HEK293T (cell line): ENCODE measurements at regions not wholly inside any gene's neighbourhood (a gene's known extent, or its start where the extent isn't known, plus 50 kb on each side); places are given as distances from the start of the nearest gene placed in this dataset.

ENCODE experiments used
- CTCF ChIA-PET: fragments of 350-600 bp; formaldehyde crosslinking; extraction: SDS; loops from one replicate; lab custom pipeline; 2021; ENCODE audit warnings: antibody characterized with exemption, inconsistent platforms; lab: Yijun Ruan, JAX
- POLR2A ChIA-PET: fragments of 350-600 bp; formaldehyde crosslinking; extraction: SDS; loops from one replicate; lab custom pipeline; 2020; ENCODE audit warnings: antibody characterized with exemption, inconsistent platforms; lab: Yijun Ruan, JAX
- DNase-seq: peaks from one replicate; pipeline ENCODE4 v3.0.0; 2012; ENCODE audit warnings: mixed read lengths; ENCODE audit errors: extremely low spot score
- ARNT ChIP-seq: fragments of 450-650 bp; IDR thresholded peaks from 2 replicates; pipeline ENCODE4 v1.6.1; 2017; ENCODE audit warnings: mild to moderate bottlenecking
- BHLHE40 ChIP-seq: fragments of 450-650 bp; IDR thresholded peaks from 2 replicates; pipeline ENCODE4 v1.6.1; 2016; ENCODE audit warnings: mild to moderate bottlenecking, moderate library complexity, borderline replicate concordance
- CTBP1 ChIP-seq: fragments of 450-650 bp; IDR thresholded peaks from 2 replicates; pipeline ENCODE4 v1.6.1; 2016; ENCODE audit warnings: borderline replicate concordance
- ELF4 ChIP-seq: fragments of 450-650 bp; IDR thresholded peaks from 2 replicates; pipeline ENCODE4 v1.6.1; 2017; ENCODE audit warnings: antibody characterized with exemption
- FOXA1 ChIP-seq: fragments of 450-650 bp; IDR thresholded peaks from 2 replicates; pipeline ENCODE4 v1.6.1; 2016; ENCODE audit warnings: mild to moderate bottlenecking
- FOXK2 ChIP-seq: fragments of 450-650 bp; IDR thresholded peaks from 2 replicates; pipeline ENCODE4 v1.6.1; 2016; ENCODE audit warnings: mild to moderate bottlenecking
- FOXM1 ChIP-seq: fragments of 450-650 bp; IDR thresholded peaks from 2 replicates; pipeline ENCODE4 v1.6.1; 2017; ENCODE audit warnings: mild to moderate bottlenecking, borderline replicate concordance
- HDGF ChIP-seq: fragments of 450-650 bp; IDR thresholded peaks from 2 replicates; pipeline ENCODE4 v1.6.1; 2017; ENCODE audit warnings: antibody characterized with exemption, borderline replicate concordance
- L3MBTL2 ChIP-seq: fragments of 450-650 bp; conservative IDR thresholded peaks from 2 replicates; pipeline ENCODE4 v1.6.1; 2016; ENCODE audit warnings: mild to moderate bottlenecking
- LEF1 ChIP-seq: fragments of 450-650 bp; IDR thresholded peaks from 2 replicates; pipeline ENCODE4 v1.6.1; 2017; ENCODE audit warnings: mild to moderate bottlenecking, borderline replicate concordance
- NFRKB ChIP-seq: fragments of 450-650 bp; IDR thresholded peaks from 2 replicates; pipeline ENCODE4 v1.6.1; 2016; ENCODE audit warnings: mild to moderate bottlenecking, moderate library complexity
- PKNOX1 ChIP-seq: fragments of 450-650 bp; IDR thresholded peaks from 2 replicates; pipeline ENCODE4 v1.6.1; 2016
- SP1 ChIP-seq: fragments of 450-650 bp; IDR thresholded peaks from 2 replicates; pipeline ENCODE4 v1.6.1; 2017
- SUZ12 ChIP-seq: fragments of 450-650 bp; IDR thresholded peaks from 2 replicates; pipeline ENCODE4 v1.6.1; 2016; ENCODE audit warnings: mild to moderate bottlenecking
- TARDBP ChIP-seq: fragments of 450-650 bp; IDR thresholded peaks from 2 replicates; pipeline ENCODE4 v1.6.1; 2016
- ZNF384 ChIP-seq: fragments of 450-650 bp; IDR thresholded peaks from 2 replicates; pipeline ENCODE4 v1.6.1; 2016

GRCh38 chr4:122065149-122065548 lies 87.0 kb upstream of the BLTP1 start:
- TF ChIP-seq ARNT (no peak), ELF4 (no peak)
- POLR2A ChIA-PET: no interaction called here
- no peak for DNase-seq
- CTCF ChIA-PET: no interaction called here

- no peak for TF ChIP-seq SUZ12
- TF ChIP-seq NFRKB: no peak
- TF ChIP-seq L3MBTL2: no peak
- TF ChIP-seq ARNT: no peak
- TF ChIP-seq HDGF: no peak
- TF ChIP-seq FOXM1: no peak
- no peak for TF ChIP-seq CTBP1
- TF ChIP-seq PKNOX1: no peak
- TF ChIP-seq BHLHE40: no peak
- no peak for TF ChIP-seq ZNF384
- TF ChIP-seq TARDBP: no peak
- no peak for TF ChIP-seq ELF4
- TF ChIP-seq FOXK2: no peak
- no peak for TF ChIP-seq LEF1
- TF ChIP-seq SP1: no peak
- DNase-seq: no peak
- CTCF ChIA-PET: interaction anchor here (0.5 kb wide), 1 partner anchor 17 kb away, joined by 3 read pairs; no protein-coding TSS in a partner anchor
- POLR2A ChIA-PET: no interaction called here
Measured at GRCh38 chr4:122053186-122053585, 98.9 kb upstream of the BLTP1 start.

- ChIA-PET POLR2A (no interaction called here), CTCF (no interaction called here)
- DNase-seq: no peak
Measured at GRCh38 chr4:122052677-122053076, 99.5 kb upstream of the BLTP1 start.

GRCh38 chr4:122050841-122051240 lies 99.0 kb upstream of the TRPC3 start:
- POLR2A ChIA-PET: no interaction called here
- DNase-seq: no peak
- CTCF ChIA-PET: no interaction called here
- TF ChIP-seq FOXM1 (no peak), SUZ12 (no peak), BHLHE40 (no peak), L3MBTL2 (no peak), TARDBP (no peak), ZNF384 (no peak), FOXK2 (no peak), SP1 (no peak), ELF4 (no peak), FOXA1 (no peak), NFRKB (no peak), CTBP1 (no peak), PKNOX1 (no peak), HDGF (no peak), LEF1 (no peak), ARNT (no peak)

More at GRCh38 chr4:122052677-122053076, 99.5 kb upstream of the BLTP1 start:
- TF ChIP-seq NFRKB: no peak
- no peak for TF ChIP-seq FOXA1
- TF ChIP-seq ARNT: no peak
- no peak for TF ChIP-seq FOXK2
- TF ChIP-seq LEF1: no peak
- no peak for TF ChIP-seq PKNOX1
- no peak for TF ChIP-seq BHLHE40
- TF ChIP-seq L3MBTL2: no peak
- TF ChIP-seq FOXM1: no peak
- TF ChIP-seq SUZ12: no peak

- ChIA-PET POLR2A (no interaction called here), CTCF (no interaction called here)
Measured at GRCh38 chr4:122047456-122048425, 95.9 kb upstream of the TRPC3 start.

GRCh38 chr4:122046255-122046654 lies 94.4 kb upstream of the TRPC3 start:
- POLR2A ChIA-PET: no interaction called here
- TF ChIP-seq ZNF384: no peak
- no peak for TF ChIP-seq FOXK2
- no peak for TF ChIP-seq FOXM1
- no peak for TF ChIP-seq CTBP1
- no peak for TF ChIP-seq SP1
- no peak for TF ChIP-seq HDGF
- TF ChIP-seq FOXA1: no peak
- TF ChIP-seq BHLHE40: no peak
- no peak for TF ChIP-seq PKNOX1
- no peak for TF ChIP-seq TARDBP
- TF ChIP-seq ELF4: no peak
- TF ChIP-seq L3MBTL2: no peak
- no peak for TF ChIP-seq NFRKB
- TF ChIP-seq SUZ12: no peak
- no peak for TF ChIP-seq LEF1
- TF ChIP-seq ARNT: no peak
- no peak for DNase-seq
- CTCF ChIA-PET: no interaction called here

More at GRCh38 chr4:122047456-122048425, 95.9 kb upstream of the TRPC3 start:
- DNase-seq: no peak
- TF ChIP-seq HDGF: no peak
- no peak for TF ChIP-seq SUZ12
- TF ChIP-seq SP1: no peak
- no peak for TF ChIP-seq NFRKB
- TF ChIP-seq TARDBP: no peak
- no peak for TF ChIP-seq ARNT
- no peak for TF ChIP-seq LEF1
- TF ChIP-seq FOXM1: no peak
- no peak for TF ChIP-seq L3MBTL2
- TF ChIP-seq ELF4: no peak
- no peak for TF ChIP-seq ZNF384
- no peak for TF ChIP-seq CTBP1
- no peak for TF ChIP-seq BHLHE40
